ENCODE measurements at regions not wholly inside any gene's neighbourhood (a gene's known extent, or its start where the extent isn't known, plus 50 kb on each side); places are given as distances from the start of the nearest gene placed in this dataset.

- H2BK15ac ChIP-seq (ENCODE audit: low read length) = no peak overlapping the region
- no peak overlapping the region for H2BK5ac ChIP-seq (ENCODE audit: low read depth, low read length)
- H3K14ac ChIP-seq (ENCODE audit: insufficient read length) = no peak overlapping the region
- H2BK12ac ChIP-seq (ENCODE audit: low read depth, low read length) = no peak overlapping the region
- ChIA-PET POLR2A (ENCODE audit: partially characterized antibody) (no interaction called here), CTCF (ENCODE audit: partially characterized antibody) (interaction anchor here (1.5 kb wide), 1 partner anchor 13 kb away, joined by 5 read pairs; no protein-coding TSS in a partner anchor)
- H4K91ac ChIP-seq (replicated peaks; ENCODE audit: insufficient read length, low read length) = peak overlapping the region; percentile 23
- no peak overlapping the region for H3K56ac ChIP-seq (replicated peaks; ENCODE audit: insufficient read length, low read depth, low read length)
- H2AK5ac ChIP-seq (ENCODE audit: low read depth, low read length) = no peak overlapping the region
- no peak overlapping the region for H3K4me3 ChIP-seq (ENCODE audit: extremely low read depth in 1 of 4, insufficient read depth in 2 of 4, low read depth in 3 of 4, low read length in 4 of 4)
- H4K8ac ChIP-seq (ENCODE audit: extremely low read depth, insufficient read depth, low read length) = no peak overlapping the region
- H3K9me3 ChIP-seq (ENCODE audit: insufficient read depth in 2 of 2, low read depth in 1 of 2, low read length in 1 of 2) = no peaks in the 10 kb centered on the region
- no peaks in the 10 kb centered on the region for H3K23me2 ChIP-seq (ENCODE audit: low read depth, low read length)
- H4K5ac ChIP-seq (ENCODE audit: insufficient read length, low read depth, low read length) = no peak overlapping the region
- no peak overlapping the region for H3K18ac ChIP-seq (ENCODE audit: extremely low read depth, low read length)
- no peak overlapping the region for H3K4ac ChIP-seq (replicated peaks; ENCODE audit: insufficient read length, low read depth, low read length)
- no peaks in the 10 kb centered on the region for H3K79me2 ChIP-seq (ENCODE audit: control insufficient read depth in 1 of 2, insufficient read depth in 2 of 2, low read length in 2 of 2)
- no peak overlapping the region for H3K23ac ChIP-seq (ENCODE audit: insufficient read length)
- H3K36me3 ChIP-seq (ENCODE audit: control insufficient read depth in 2 of 4, insufficient read depth in 4 of 4, low read length in 3 of 4) = no peaks in the 10 kb centered on the region
- no peak overlapping the region for H3K9ac ChIP-seq (replicated peaks in 1 of 4; ENCODE audit: extremely low read depth in 1 of 4, low read depth in 3 of 4, low read length in 3 of 4)
- no peaks in the 10 kb centered on the region; a peak in 1 of 7 replicates for H3K27me3 ChIP-seq (replicated peaks in 1 of 4; ENCODE audit: control insufficient read depth in 3 of 4, extremely low read depth in 1 of 4, insufficient read depth in 3 of 4, low read length in 3 of 4)
- peaks cover 0 to 15% (median 3%) of the 10 kb centered on the region in 4 experiments; a peak in 5 of 7 replicates for H3K4me1 ChIP-seq (replicated peaks in 1 of 4; ENCODE audit: control insufficient read depth in 3 of 4, insufficient read depth in 4 of 4, low read length in 3 of 4)
- FAIRE-seq (no peak), DNase-seq (ENCODE audit: low read depth in 1 of 2, low spot score in 2 of 2) (no peak)
- H2BK20ac ChIP-seq (ENCODE audit: low read length) = no peak overlapping the region
- no peak overlapping the region for H2BK120ac ChIP-seq (replicated peaks; ENCODE audit: low read depth, low read length)
- no peak overlapping the region for H3K27ac ChIP-seq (ENCODE audit: low read depth, low read length)
- H3K79me1 ChIP-seq (ENCODE audit: low read depth, low read length) = no peaks in the 10 kb centered on the region
- 94% methylated on average over 24 of the region's 24 CpGs; no CpG with 5 or more reads in 1 of the 2 experiments for whole genome bisulfite sequencing, 2 experiments (ENCODE audit: extremely low coverage in 1 of 2, insufficient coverage in 1 of 2, insufficient read length in 1 of 2, insufficient replicate concordance in 2 of 2, low coverage in 1 of 2, low lambda C conversion rate in 2 of 2, missing lambda C conversion rate in 1 of 2)
- H3K4me2 ChIP-seq (ENCODE audit: insufficient read depth in 1 of 2, low read depth in 2 of 2, low read length in 2 of 2) = no peak overlapping the region
- no peaks in the 10 kb centered on the region for H4K20me1 ChIP-seq (replicated peaks in 1 of 2; ENCODE audit: control insufficient read depth in 1 of 2, insufficient read depth in 2 of 2, low read length in 2 of 2)
- no peak overlapping the region for H2AFZ ChIP-seq (ENCODE audit: low read length)
- TF ChIP-seq KDM4A (IDR thresholded peaks at IDR 0.05; ENCODE audit: low read depth, low read length, severe bottlenecking) = no peak
- no peak for TF ChIP-seq CBX8 (IDR thresholded peaks at IDR 0.05; ENCODE audit: borderline replicate concordance, low read depth, low read length)
- no peak for TF ChIP-seq HDAC6 (IDR thresholded peaks at IDR 0.05; ENCODE audit: low read depth, low read length)
These were observed 107.1 kb upstream of the POU3F3 start for GRCh38 chr2:104746858-104747257.

Data from H1 (cell line).